Occipital lobe (tissue), 1 donor: ENCODE measurements at regions not wholly inside any gene's neighbourhood (a gene's known extent, or its start where the extent isn't known, plus 50 kb on each side); places are given as distances from the start of the nearest gene placed in this dataset.

Experiments used
- DNase-seq: peaks from one replicate; lab custom pipeline; 2025; lab: John Stamatoyannopoulos, UW

DNA sequence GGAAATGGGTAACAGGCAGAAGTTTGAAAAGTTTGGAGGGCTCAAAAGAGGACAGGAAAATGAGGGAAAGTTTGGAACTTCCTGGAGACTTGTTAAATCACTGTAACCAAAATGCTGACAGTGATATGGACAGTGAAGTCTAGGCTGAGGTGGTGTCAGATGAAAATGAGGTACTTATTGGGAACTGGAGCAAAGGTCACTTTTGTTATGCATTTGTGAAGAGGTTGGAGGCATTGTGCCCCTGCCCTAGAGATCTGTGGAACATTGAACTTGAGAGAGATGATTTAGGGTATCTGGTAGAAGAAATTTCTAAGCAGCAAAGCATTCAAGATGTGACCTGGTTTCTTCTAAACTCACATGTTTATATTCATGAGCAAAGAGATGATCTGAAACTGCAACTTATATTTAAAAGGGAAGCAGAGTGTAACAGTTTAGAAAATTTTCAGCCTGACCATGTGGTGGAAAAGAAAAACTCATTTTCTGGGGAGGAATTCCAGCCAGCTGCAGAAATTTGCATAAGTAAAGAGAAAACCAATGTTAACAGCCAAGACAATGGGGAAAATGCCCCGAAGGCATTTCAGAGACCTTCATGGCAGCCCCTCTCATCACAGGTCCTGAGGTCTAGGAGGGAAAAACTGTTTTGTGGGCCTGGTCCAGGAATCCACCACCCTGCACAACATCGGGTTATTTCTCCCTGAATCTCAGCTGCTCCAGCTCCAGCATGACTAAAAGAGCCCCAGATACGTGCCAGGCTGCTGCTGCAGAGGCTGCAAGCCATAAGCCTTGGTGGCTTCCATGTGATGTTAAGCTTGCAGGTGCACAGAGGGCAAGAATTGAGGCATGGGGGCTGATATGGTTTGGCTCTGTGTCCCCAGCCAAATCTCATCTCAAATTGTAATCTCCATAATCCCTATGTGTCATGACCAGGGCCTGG, 632.5 kb upstream of the GNPDA2 start:
- DNase-seq, result no peak

DNA sequence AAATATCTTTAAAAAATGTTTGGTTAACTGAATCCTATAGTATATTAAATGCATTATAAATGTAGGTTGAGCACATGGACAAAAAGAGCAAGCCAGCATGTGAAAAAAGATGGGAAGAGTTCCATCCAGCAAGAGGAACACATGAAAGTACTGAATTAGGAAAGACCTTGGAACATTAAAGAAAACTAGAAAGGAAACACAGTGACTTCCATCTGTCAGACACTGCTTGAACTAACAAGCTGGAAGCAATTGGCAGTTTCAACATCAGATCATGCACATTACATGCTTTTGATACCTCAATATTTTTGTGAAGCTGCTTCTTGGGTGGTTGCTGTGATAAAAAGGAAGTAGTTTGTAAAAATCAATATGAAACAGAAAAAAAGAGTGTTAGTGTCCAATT, 626.8 kb upstream of the GNPDA2 start:
- DNase-seq, result no peak

DNA sequence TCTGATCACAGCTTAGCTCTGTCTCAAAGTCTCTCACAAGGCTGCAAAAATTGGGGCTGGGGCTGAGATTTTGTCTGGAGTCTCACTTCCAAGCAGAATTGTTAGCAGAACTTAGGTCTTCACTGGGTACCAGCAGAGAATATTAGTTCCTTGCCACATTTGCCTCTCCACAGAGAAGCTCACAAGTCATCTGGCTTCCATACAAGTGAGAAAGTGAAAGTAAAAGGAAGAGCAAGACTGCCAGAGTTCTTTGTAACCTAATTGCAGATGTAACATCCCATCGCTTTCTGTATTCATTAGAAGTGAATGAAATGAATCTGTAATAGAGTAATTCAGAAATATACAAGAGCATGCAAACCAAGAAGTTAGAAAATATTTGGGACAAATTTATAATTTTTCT, 624.1 kb upstream of the GNPDA2 start:
- DNase-seq, result no peak

DNA sequence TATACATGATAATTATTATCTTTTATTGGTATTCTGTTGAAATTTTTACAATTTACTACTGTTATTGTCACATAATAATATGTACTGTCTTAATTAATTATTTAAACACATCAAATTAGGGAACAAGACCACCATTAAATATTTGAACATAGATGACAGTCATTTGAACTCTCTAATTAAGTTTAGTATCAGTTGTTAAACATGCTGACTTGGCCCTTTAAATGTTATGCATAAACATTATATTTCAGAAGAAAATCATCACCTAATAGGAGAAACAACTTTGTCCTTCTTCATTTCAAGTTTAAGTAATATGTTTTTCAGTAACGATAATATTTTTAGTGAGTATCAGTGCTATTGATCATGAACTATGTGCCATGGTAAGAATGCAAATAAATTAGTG, 623.5 kb upstream of the GNPDA2 start:
- DNase-seq, result no peak

DNA sequence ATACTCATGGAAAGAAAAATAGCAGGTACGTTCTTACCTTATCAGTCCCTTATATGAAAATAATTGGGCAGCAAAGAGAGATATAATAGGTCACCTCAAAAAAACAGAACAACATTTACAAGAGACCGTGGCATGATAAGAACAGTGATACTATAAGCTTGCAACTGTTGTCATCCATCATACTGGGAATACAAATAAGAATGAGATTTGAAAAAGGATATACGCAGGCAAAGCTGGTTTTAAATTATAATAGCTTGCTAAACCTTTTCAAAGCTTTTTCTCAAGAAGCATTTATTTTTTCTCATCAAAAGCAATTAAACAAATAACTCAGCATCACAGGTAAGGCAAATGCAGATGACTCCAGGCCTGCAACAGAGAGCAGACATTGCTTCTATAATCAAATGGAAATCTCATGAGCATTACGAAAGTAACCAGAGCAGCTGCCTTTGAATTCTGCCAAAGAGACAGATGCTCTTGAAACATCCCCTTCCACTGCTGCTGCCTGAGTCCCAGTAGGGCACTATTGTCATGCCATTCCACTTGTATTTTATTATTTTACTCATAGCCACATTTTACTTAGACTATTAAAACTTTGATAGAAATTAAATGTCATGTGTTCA, 620.6 kb upstream of the GNPDA2 start:
- no peak for DNase-seq

DNA sequence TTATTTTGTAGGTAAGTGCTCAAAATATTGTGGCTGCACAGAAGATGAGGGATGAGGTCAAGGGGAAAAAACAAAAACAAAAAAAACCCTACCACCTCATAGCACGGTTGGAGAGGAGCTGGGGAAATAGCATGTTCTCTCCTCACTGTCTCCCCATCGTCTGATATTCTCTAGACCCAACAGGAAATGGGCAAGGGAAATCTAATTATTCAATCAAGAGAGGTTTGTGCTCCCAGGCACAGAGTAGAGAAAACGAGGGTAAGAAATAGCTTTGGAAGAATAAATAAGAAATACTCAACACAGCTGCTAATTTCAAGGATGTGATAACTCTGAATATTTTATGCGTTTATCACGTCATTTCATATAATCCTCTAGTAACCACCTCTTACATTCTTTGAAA, 619.2 kb upstream of the GNPDA2 start:
- DNase-seq, result no peak

DNA sequence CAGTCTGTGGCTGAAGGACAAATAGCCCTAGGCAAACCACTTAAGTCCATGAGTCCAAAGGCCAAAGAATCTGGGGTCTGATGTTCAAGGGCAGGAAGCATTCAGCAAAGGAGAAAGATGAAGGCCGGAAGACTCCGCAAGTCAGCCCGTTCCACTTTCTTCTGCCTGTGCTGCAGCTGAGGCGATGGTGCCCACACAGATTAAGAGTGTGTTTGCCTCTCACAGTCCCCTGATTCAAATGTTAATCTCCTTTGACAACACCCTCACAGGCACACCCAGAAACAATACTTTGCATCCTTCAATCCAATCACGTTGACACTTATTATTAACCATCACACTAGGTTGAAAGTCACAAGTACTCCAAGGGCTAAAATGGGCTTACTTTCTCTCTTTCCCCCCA, 605.4 kb upstream of the GNPDA2 start:
- no peak for DNase-seq

DNA sequence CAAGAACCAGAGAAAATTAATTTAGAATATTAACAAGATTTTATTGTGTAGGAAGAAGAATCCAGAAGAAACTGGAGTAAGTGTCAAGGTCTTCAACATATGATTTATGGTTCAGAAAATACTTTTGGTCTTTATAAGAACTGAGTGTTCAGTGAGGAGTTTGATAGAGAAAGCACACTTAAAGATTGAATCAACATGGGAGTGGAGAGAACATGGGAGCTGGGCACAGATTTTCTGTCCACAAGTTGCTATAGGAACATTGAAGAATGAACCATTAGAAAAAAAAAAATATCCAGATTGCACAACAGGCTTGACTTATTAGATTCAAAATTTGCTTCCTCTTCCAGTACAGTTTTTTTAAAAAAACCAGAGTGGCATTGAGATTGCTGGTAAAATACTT, 601.2 kb upstream of the GNPDA2 start:
- DNase-seq, result no peak

DNA sequence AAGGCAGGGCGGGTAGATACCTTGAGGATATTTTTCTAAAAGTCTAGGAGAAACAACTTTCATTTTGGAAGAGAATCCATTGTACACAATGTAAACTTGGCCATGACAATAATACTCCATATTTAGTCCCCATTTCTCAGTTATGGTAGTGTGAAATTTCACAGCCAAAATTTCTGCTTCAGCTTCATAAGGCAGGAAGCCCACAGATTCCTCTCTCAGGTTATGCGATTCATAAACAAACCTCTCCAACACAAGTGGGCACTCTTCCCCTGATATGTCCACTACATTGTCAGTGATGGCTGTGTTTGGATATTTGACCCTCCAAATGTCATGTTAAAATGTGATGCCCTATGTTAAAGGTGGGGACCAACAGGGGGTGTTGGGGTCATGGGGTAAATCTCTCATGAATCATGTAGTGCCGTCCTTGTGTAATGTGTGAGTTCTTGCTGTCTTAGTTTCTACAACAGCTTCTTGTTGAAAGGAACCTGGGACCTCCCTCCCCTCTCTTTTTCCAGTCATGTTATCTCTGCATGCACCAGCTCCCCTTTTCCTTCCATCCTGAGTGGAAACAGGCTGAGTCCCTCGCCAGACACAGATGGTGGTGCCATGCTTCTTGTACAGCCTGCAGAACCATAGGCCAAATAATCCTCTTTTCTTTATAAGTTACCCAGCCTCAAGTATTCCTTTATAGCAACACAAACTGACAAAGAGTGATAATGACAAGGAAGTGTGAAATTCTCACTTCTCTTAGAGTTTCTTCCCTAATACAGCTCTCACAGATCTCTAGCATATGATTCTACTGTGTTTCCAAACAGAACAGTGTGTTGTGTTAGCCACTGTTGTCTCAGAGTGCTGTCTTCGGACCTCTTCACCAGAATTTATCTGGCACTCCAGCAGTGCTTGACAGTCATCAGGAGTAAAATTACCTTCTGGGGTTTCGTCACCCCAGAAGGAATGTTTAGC, 598.4 kb upstream of the GNPDA2 start:
- peak; percentile 22 for DNase-seq

DNA sequence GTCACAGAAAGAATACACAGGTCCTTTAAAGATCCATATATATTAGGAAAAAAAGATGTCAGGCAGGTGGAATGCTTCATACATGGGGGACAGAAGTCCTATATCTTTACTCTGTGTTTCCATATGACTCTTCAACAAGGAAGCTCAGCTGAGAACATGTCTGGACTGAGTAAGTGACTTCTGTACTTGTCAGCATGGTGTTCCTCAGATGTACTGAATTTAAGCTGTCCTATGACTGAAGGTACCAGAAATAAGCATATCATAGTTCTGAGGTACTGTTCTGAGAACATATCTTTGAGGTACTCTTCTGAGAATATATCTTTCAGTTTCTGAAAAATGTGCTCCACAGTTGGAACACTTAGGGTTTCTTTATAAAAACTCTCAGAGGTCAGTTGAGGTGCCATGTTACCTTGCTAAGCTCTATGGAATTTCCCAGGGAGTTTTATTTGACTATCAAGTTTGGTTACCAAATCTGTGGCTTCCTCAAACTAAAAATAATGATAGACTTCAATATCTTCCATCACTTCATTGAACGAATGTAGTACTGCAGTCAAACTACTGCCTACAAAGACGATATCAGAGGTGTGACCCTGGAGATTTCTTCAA, 597.2 kb upstream of the GNPDA2 start:
- DNase-seq, result no peak

DNA sequence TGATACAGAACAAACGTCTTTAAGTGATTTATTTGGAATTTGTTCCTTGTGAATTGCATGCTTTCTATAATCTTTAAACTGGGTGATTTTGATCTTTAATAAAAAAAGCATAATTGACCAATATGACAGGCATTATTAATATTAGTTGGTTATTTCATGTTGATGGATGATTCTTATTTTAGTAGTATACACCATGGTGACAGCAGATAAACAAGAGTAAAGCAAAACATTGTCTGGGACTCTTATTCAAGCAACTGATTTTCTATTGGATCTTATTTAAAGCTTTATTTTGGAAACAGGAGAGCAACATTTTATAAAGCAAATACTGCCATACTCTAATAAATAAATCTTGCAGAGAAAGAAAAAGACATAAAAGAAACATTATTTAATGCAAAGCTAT, 591.4 kb upstream of the GNPDA2 start:
- DNase-seq, result no peak

DNA sequence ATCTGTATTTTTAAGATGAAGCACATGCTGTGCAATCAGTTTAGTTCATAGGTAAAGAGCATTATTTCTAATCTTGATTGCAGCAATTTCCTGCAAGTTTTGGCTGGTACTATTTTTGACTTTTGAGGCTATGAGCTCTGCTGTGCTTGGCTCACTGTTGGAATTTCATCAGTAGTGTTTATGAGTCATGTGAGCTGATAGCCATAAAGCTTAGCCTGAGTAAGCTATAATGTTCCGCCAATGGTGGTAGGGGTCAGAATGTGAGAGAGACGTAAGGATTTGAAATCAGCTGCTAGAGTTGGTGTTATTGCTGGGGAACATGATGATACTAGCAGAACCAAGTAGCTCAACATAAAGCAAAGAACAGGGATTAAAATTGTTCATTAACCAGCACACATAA, 590.9 kb upstream of the GNPDA2 start:
- no peak for DNase-seq

DNA sequence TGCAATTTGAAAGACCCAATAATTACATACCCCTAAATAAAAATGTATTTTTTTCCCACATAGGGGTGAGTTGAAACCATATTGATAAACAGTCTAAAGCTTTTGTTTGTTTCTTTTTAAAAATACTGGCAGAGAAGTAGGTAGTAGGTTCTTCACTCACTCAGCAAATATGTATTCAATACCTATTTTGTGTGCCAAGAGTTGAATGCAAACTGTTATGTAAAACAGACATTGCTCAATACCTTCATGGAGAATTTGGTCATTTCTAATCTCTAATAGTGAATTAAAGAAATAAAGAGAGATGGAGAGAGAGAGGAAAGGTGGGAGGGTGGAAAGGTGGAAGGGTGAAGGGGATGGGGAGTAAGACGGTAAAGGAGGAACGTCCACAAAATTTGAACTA, 589.9 kb upstream of the GNPDA2 start:
- no peak for DNase-seq

DNA sequence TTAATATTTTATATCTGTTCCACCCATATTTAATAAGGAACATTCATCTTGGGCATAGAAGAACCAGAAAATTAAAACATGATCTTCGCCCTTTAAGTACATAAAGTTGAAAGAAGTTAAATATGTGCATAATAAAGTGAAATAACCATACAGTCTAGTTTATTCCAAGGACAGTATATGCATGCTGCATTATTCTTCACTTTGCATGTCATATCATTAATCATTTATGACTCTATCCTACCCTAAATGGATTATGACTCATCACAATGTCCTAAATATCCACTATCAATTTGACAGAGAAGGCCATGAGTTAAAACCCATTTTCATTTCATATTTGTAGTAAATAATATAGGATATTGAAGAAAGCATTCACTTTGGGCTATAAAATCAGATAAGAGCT, 576.5 kb upstream of the GNPDA2 start:
- no peak for DNase-seq

DNA sequence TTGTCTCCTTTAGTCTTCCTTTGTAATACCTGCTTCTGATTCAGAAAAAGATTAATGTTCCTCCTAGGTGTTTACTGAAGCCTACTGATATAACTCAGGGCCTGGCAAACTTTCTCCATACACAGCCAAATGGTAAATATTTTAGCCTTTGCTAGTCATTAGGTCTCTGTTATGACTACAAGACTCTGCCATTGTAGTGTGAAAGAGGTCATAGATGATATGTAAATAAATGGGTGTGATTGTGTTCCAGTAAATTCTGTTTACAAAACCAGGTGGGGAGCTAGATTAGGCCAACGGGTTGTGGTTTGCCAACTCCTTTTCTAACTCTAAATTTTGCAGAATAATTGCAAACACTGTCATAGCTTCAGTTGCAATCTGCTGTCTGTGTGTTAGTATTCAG, 568.1 kb upstream of the GNPDA2 start:
- no peak for DNase-seq

DNA sequence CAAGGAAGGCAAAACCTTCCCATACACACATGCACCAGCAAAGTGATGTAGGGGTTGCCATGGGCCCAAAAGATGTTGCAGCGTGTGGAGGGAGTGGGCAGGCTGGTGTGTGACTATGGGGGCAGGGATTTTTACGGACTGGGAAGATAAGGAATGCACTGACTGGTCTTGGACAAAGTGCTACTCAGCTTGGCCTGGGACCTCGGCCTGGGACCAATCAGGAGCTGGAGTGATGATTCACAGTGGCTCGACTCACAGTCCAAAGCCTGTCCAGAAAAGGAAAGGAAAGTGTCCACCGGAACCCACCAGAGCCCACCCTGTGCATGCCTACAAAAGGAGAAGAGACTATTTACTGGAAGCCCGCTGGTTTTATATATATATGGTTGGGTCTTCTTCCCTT, 567.0 kb upstream of the GNPDA2 start:
- no peak for DNase-seq

DNA sequence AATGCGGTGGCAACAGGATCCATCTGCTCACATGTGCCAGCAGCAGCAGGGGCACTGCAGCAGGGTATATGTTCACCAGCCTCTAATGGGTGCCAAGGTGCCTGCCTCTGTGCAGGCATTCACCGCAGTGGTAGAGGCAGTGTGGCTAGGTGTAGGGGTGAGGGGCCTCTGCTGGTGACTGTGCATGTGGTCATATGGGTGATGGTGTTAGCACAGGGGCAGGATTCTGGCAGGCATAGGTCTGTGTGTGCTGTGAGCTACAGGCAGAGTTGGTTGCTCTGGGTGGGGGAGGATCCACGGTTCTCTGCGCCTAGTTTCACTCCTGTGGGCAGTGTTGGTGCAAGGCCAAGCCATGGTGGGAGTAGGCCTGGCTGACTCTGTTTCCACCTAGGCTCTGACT, 566.5 kb upstream of the GNPDA2 start:
- no peak for DNase-seq

DNA sequence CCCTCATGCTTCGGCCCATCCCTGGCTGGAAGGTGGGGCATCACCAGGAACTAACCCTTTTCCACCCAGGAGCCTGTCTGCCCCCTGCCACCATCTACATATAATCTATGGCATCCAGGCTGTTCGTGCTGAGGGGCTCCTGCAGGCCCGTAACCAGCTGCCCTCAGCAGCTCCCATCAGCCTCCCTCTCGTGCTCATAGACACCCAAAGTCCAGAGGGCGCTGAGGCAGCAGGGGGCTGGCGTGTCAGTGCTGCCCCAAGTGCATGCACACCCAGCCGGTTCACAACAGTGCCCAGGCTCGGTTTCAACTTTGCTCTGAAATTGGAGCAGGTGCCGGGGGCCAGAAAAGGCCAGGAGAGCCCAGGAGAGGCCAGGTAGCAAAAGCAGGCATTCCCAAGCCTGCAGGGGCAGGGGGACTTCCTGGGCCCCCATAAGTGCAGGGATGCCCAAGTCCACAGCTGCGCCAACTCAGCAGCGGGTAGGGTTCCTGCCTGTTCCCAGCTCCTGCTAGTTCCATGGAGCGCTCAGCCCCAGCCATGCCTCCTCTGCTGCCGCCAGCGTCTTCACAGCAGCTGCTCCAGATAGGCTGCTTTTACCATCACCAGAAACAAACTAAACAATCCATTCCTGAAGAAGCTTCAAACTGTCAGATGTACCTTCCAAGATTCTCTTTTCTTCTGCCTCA, 558.2 kb upstream of the GNPDA2 start:
- peak; percentile 14 for DNase-seq

DNA sequence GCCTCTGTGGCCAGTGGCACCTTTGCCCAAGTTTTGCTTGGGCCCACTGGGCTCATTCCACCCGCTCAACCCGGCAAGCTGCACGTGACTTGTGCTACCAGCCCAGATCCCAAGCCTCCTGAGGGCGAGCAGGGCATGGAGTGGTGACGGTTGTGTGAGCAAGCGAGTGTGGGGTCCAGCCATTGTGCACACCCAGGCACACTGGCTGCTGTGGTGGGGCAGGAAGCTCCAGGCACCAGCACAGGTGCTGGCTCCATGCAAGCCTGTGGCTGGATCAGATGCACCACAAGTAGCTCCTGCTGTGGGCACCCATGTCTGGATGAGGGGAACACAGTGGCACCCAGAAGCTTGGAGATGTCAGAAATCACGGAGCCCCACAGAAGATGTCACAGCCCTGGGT, 557.0 kb upstream of the GNPDA2 start:
- DNase-seq, result no peak

DNA sequence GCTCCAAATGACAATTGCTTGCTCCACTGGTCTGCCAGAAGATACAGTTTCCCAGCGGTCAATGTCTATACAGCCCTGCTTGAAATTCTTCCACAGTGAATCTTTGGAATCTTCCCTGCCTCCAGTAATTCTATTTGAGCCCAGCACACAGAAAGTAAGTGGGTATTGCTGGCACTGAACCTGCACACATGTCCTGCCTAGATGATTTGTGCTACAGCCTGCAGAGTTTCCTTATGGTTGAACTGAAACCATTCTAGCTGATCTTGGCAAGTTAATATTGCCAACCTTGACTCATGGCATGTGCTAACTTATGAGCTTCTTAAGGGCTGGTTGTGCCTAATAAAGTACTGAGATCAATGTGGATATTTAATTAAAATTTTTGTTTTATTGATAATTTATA, 553.8 kb upstream of the GNPDA2 start:
- DNase-seq, result no peak

DNA sequence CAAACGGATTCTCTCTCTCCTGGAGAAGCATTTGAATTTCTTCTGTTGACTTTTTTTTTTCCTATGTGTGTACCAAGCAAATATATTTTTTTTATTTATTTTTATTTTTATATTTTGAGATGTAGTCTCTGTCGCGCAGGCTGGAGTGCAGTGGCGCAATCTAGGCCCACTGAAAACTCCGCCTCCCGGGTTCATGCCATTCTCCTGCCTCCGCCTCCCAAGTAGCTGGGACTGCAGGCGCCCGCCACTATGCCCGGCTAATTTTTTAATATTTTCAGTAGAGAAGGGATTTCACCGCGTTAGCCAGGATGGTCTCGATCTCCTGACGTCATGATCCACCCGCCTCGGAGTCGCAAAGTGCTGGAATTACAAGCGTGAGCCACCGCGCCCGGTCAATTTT, 549.5 kb upstream of the GNPDA2 start:
- no peak for DNase-seq
